Neuronal stem cell (in vitro differentiated cells): ENCODE measurements at regions not wholly inside any gene's neighbourhood (a gene's known extent, or its start where the extent isn't known, plus 50 kb on each side); places are given as distances from the start of the nearest gene placed in this dataset.

Experiments used
- DNase-seq: peaks from one replicate; pipeline ENCODE4 v3.0.0-alpha.2; 2013; ENCODE audit warnings: low spot score
- H2AFZ ChIP-seq: one replicate; pipeline ENCODE4 v1.6.1; 2013; ENCODE audit warnings: mild to moderate bottlenecking, low read length, inconsistent platforms
- H2AK5ac ChIP-seq: 2 replicates; pipeline ENCODE4 v1.6.1; 2013; ENCODE audit warnings: low read depth, mild to moderate bottlenecking, inconsistent platforms, low read length, moderate library complexity, mixed read lengths
- H2BK120ac ChIP-seq: 2 replicates; pipeline ENCODE4 v1.6.1; 2013; ENCODE audit warnings: low read depth, mild to moderate bottlenecking, inconsistent platforms, low read length, moderate library complexity, mixed read lengths
- H2BK12ac ChIP-seq: one replicate; pipeline ENCODE4 v1.6.1; 2013; ENCODE audit warnings: low read length, inconsistent platforms
- H2BK15ac ChIP-seq: 2 replicates; pipeline ENCODE4 v1.6.1; 2013; ENCODE audit warnings: mild to moderate bottlenecking, low read length, inconsistent platforms, mixed read lengths
- H2BK5ac ChIP-seq: one replicate; pipeline ENCODE4 v1.6.1; 2013; ENCODE audit warnings: inconsistent platforms, mild to moderate bottlenecking, low read length, moderate library complexity
- H3K14ac ChIP-seq: one replicate; pipeline ENCODE4 v1.6.1; 2013; ENCODE audit warnings: low read length, inconsistent platforms
- H3K18ac ChIP-seq: 2 replicates; pipeline ENCODE4 v1.6.1; 2013; ENCODE audit warnings: low read length, inconsistent platforms
- H3K23ac ChIP-seq: 2 replicates; pipeline ENCODE4 v1.6.1; 2013; ENCODE audit warnings: low read depth, mild to moderate bottlenecking, mixed read lengths, low read length, inconsistent platforms; ENCODE audit not compliant: poor library complexity
- H3K27ac ChIP-seq: replicated peaks from 3 replicates; pipeline ENCODE4 v1.5.1; 2013; ENCODE audit warnings: low read length, inconsistent platforms
- H3K27me3 ChIP-seq, 3 experiments: 2 replicates each; pipeline ENCODE4 v1.6.1; 2013; ENCODE audit warnings: low read length in 3 of 3, mild to moderate bottlenecking in 2 of 3, inconsistent platforms in 1 of 3, low read depth in 1 of 3, mixed read lengths in 1 of 3, moderate library complexity in 1 of 3; ENCODE audit not compliant: control insufficient read depth in 3 of 3, insufficient read depth in 3 of 3
- H3K36me3 ChIP-seq, 2 donors: replicated peaks in 1 of 2; 2 replicates each; pipeline ENCODE4 v1.6.1; 2013; ENCODE audit warnings: low read length in 2 of 2; ENCODE audit not compliant: control insufficient read depth in 2 of 2, insufficient read depth in 2 of 2
- H3K4ac ChIP-seq: 2 replicates; pipeline ENCODE4 v1.6.1; 2013; ENCODE audit warnings: inconsistent platforms, mild to moderate bottlenecking, low read length, moderate library complexity
- H3K4me1 ChIP-seq, 2 donors: 1 replicate in 1 of 2; 2 replicates in 1 of 2; pipeline ENCODE4 v1.6.1; 2013; ENCODE audit warnings: low read length in 2 of 2, low read depth in 1 of 2; ENCODE audit not compliant: control insufficient read depth in 2 of 2, insufficient read depth in 1 of 2
- H3K4me2 ChIP-seq: one replicate; pipeline ENCODE4 v1.6.1; 2013; ENCODE audit warnings: mild to moderate bottlenecking, low read length, inconsistent platforms; ENCODE audit not compliant: insufficient read depth, poor library complexity, severe bottlenecking
- H3K4me3 ChIP-seq, 2 donors: 2 replicates each; pipeline ENCODE4 v1.5.1; 2013; ENCODE audit warnings: low read length in 2 of 2, mild to moderate bottlenecking in 2 of 2, inconsistent platforms in 1 of 2, moderate library complexity in 1 of 2
- H3K79me1 ChIP-seq: one replicate; pipeline ENCODE4 v1.6.1; 2013; ENCODE audit warnings: low read depth, mild to moderate bottlenecking, inconsistent platforms, low read length, moderate library complexity
- H3K9ac ChIP-seq: one replicate; pipeline ENCODE4 v1.6.1; 2013; ENCODE audit warnings: mild to moderate bottlenecking, low read depth, low read length, inconsistent platforms; ENCODE audit not compliant: poor library complexity
- H3K9me3 ChIP-seq, 2 donors: replicated peaks in 1 of 2; 2 replicates each; pipeline versions ENCODE3 to v1.6.1; 2013; ENCODE audit warnings: low read length in 2 of 2, mild to moderate bottlenecking in 2 of 2, inconsistent platforms in 1 of 2, low read depth in 1 of 2, mixed read lengths in 1 of 2, moderate library complexity in 1 of 2; ENCODE audit not compliant: control insufficient read depth in 2 of 2, insufficient read depth in 1 of 2
- H4K8ac ChIP-seq: one replicate; pipeline ENCODE4 v1.6.1; 2013; ENCODE audit warnings: low read depth, mild to moderate bottlenecking, inconsistent platforms, low read length, moderate library complexity
- H4K91ac ChIP-seq: one replicate; pipeline ENCODE4 v1.6.1; 2013; ENCODE audit warnings: low read length, low read depth, mild to moderate bottlenecking, inconsistent platforms; ENCODE audit not compliant: poor library complexity
- WGBS, 2 donors: extraction: QIAGEN DNeasy Blood & Tissue Kit; methylation state at CpG; one replicate each; pipeline ENCODE4 v1.1.7; 2013; ENCODE audit warnings: missing lambda C conversion rate in 2 of 2, mixed read lengths in 1 of 2; ENCODE audit not compliant: insufficient read length in 2 of 2, insufficient replicate concordance in 1 of 2; ENCODE audit errors: extremely low coverage in 2 of 2; 5-methylcytosine and 5-hydroxymethylcytosine counted together

- H3K4me2 ChIP-seq: no peak overlapping the region
- H3K9ac ChIP-seq: no peak overlapping the region
- no peak overlapping the region for H2AFZ ChIP-seq
- H3K18ac ChIP-seq: no peak overlapping the region
- no peaks in the 10 kb centered on the region for H3K27me3 ChIP-seq
- no peak overlapping the region for H2AK5ac ChIP-seq
- peaks cover 0 to 17% of the 10 kb centered on the region in 2 donors for H3K4me1 ChIP-seq
- no peaks in the 10 kb centered on the region for H3K9me3 ChIP-seq
- H3K4me3 ChIP-seq: no peak overlapping the region
- no peak overlapping the region for H2BK15ac ChIP-seq
- no peak for DNase-seq
- no peak overlapping the region for H2BK120ac ChIP-seq
- H3K4ac ChIP-seq: no peak overlapping the region
- no peak overlapping the region for H3K14ac ChIP-seq
- no peak overlapping the region for H4K8ac ChIP-seq
- H3K79me1 ChIP-seq: no peaks in the 10 kb centered on the region
- no peak overlapping the region for H4K91ac ChIP-seq
- H2BK12ac ChIP-seq: no peak overlapping the region
- no peak overlapping the region for H2BK5ac ChIP-seq
- no peaks in the 10 kb centered on the region for H3K36me3 ChIP-seq
- no CpG with 5 or more reads among the region's 2 CpGs for WGBS, 2 donors
- no peak overlapping the region for H3K27ac ChIP-seq
- H3K23ac ChIP-seq: no peak overlapping the region
Observed at GRCh38 chr1:228985661-228986060, 250.4 kb downstream of the RHOU start.

GRCh38 chr1:228986093-228986904 is 251.0 kb downstream of the RHOU start:
- Histone ChIP-seq H4K8ac (no peak overlapping the region), H3K4me3 (no peak overlapping the region), H3K18ac (peak overlapping the region; percentile 56), H2BK12ac (no peak overlapping the region), H4K91ac (no peak overlapping the region), H3K79me1 (no peaks in the 10 kb centered on the region), H3K9me3 (no peaks in the 10 kb centered on the region), H3K36me3 (no peaks in the 10 kb centered on the region), H2BK120ac (no peak overlapping the region), H3K27ac (no peak overlapping the region), H2AFZ (no peak overlapping the region), H3K4me1 (peaks cover 0 to 17% of the 10 kb centered on the region in 2 donors), H3K4me2 (no peak overlapping the region), H2BK5ac (no peak overlapping the region), H3K4ac (no peak overlapping the region), H3K9ac (peak overlapping the region; percentile 45), H3K14ac (peak overlapping the region; percentile 21), H2AK5ac (peak overlapping the region; percentile 65), H3K23ac (no peak overlapping the region), H3K27me3 (no peaks in the 10 kb centered on the region), H2BK15ac (no peak overlapping the region)
- no CpG with 5 or more reads among the region's 22 CpGs for WGBS, 2 donors
- no peak for DNase-seq

- Histone ChIP-seq H2BK12ac (no peak overlapping the region), H3K4ac (no peak overlapping the region), H3K79me1 (no peaks in the 10 kb centered on the region), H4K91ac (no peak overlapping the region), H2BK120ac (no peak overlapping the region), H3K18ac (no peak overlapping the region), H2BK15ac (no peak overlapping the region), H3K4me1 (peaks cover 0 to 17% of the 10 kb centered on the region in 2 donors), H2AK5ac (no peak overlapping the region), H3K36me3 (no peaks in the 10 kb centered on the region), H3K23ac (no peak overlapping the region), H3K4me2 (no peak overlapping the region), H3K9me3 (no peaks in the 10 kb centered on the region), H3K27me3 (peaks cover 0 to 2% (median 0%) of the 10 kb centered on the region in 3 experiments), H2AFZ (no peak overlapping the region), H2BK5ac (no peak overlapping the region), H3K27ac (no peak overlapping the region), H3K9ac (no peak overlapping the region), H3K14ac (no peak overlapping the region), H4K8ac (no peak overlapping the region), H3K4me3 (no peak overlapping the region)
- WGBS, 2 donors: no CpG with 5 or more reads among the region's 7 CpGs
- no peak for DNase-seq
Observed at GRCh38 chr1:228987286-228987685, 252.0 kb downstream of the RHOU start.

- Histone ChIP-seq H2BK5ac (no peak overlapping the region), H2AK5ac (peak overlapping the region; percentile 36), H4K8ac (peak overlapping the region; percentile 58), H3K27me3 (peaks cover 0 to 4% (median 0%) of the 10 kb centered on the region in 3 experiments), H3K9ac (no peak overlapping the region), H3K27ac (no peak overlapping the region), H2BK15ac (no peak overlapping the region), H3K4ac (no peak overlapping the region), H3K18ac (peak overlapping the region; percentile 58), H3K4me2 (no peak overlapping the region), H3K79me1 (no peaks in the 10 kb centered on the region), H4K91ac (no peak overlapping the region), H3K14ac (peak overlapping the region; percentile 5), H3K4me3 (no peak overlapping the region), H3K36me3 (no peaks in the 10 kb centered on the region), H2BK120ac (no peak overlapping the region), H3K9me3 (no peaks in the 10 kb centered on the region), H3K4me1 (peaks cover 0 to 17% of the 10 kb centered on the region in 2 donors), H2AFZ (no peak overlapping the region), H2BK12ac (peak overlapping the region; percentile 47), H3K23ac (no peak overlapping the region)
- no peak for DNase-seq
- no CpG with 5 or more reads among the region's 14 CpGs for WGBS, 2 donors
Observed at GRCh38 chr1:228987736-228988506, 252.6 kb downstream of the RHOU start.
